GM10266 (cell line): ENCODE measurements at regions not wholly inside any gene's neighbourhood (a gene's known extent, or its start where the extent isn't known, plus 50 kb on each side); places are given as distances from the start of the nearest gene placed in this dataset.

Experiments
- DNase-seq: peaks from one replicate; pipeline ENCODE4 v3.0.0; 2012; ENCODE audit errors: extremely low spot score
- TF ChIP-seq, protein P1 (sequence below): IDR thresholded peaks from 2 replicates; pipeline ENCODE4 v1.5.1; 2012; ENCODE audit warnings: mild to moderate bottlenecking, low read depth; ENCODE audit not compliant: control insufficient read depth, insufficient read depth; ENCODE audit errors: missing control alignments

DNA sequence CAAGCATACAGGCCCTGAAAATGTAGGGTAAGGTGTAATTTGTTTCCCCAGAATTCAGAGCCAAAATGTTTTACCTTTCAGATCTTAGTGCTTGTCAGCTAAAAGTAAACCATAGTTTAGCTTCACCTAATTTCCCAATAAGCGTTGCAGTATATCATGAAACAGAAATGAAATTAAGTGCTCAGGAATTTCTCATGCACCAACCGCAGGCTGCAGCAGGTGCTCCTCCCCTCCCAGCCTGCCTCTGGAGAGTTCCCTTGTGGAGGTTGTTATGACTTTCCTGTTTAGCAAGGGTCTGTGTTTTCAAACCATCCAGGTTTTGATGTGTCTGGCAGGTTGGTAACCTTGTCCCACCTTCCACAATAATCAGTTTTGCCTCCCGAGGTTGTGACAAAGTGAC is 118.5 kb downstream of the HLX start:
- no peak for DNase-seq
- TF ChIP-seq, protein P1, sequence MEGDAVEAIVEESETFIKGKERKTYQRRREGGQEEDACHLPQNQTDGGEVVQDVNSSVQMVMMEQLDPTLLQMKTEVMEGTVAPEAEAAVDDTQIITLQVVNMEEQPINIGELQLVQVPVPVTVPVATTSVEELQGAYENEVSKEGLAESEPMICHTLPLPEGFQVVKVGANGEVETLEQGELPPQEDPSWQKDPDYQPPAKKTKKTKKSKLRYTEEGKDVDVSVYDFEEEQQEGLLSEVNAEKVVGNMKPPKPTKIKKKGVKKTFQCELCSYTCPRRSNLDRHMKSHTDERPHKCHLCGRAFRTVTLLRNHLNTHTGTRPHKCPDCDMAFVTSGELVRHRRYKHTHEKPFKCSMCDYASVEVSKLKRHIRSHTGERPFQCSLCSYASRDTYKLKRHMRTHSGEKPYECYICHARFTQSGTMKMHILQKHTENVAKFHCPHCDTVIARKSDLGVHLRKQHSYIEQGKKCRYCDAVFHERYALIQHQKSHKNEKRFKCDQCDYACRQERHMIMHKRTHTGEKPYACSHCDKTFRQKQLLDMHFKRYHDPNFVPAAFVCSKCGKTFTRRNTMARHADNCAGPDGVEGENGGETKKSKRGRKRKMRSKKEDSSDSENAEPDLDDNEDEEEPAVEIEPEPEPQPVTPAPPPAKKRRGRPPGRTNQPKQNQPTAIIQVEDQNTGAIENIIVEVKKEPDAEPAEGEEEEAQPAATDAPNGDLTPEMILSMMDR: no peak

DNA sequence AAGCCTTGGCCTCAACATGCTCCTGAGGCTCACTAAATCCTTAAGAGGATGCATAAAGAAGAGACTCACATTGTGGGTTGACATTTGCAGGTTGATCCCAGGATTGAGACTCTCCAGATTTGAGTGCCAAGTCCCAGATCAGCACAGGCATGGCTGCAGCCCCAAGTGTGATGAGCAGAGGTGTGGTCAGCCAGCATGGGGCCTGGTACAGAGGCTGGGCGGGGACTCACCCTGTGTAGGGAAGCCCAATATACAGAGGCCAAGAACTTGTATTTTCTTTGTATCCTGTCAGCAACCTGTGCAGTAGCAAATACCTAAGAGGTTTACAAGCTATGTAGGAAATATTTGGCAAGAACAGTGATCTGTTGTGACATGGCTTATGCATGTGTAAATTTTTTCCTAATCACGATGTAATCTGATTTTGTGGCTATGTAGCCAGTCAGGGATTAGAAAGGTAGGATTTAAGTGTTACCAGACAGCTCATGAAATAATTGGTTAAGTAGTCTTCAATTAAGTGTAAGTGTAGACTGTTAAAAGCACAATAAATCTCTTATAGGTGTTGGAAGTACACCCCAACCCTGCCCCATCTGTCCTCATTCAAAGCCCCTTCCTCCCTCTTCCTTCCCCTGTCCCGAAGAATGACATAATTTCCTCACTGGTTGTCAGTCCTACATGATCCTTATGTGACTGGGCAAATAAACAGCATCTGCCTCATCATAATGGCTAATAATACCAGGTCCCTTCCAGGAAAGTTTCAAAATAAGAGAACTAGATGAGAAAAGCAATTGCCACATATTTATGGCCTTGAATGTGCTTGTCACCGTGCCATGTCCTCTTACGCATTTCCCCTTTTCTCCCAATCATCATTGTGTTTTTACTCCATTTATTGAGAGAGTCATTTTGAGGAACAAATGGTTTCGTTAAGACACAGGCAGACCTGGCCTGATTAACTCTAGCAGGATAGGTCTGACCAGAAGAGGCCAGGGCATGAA is 120.9 kb downstream of the HLX start:
- DNase-seq: no peak
- TF ChIP-seq, protein P1: no peak

DNA sequence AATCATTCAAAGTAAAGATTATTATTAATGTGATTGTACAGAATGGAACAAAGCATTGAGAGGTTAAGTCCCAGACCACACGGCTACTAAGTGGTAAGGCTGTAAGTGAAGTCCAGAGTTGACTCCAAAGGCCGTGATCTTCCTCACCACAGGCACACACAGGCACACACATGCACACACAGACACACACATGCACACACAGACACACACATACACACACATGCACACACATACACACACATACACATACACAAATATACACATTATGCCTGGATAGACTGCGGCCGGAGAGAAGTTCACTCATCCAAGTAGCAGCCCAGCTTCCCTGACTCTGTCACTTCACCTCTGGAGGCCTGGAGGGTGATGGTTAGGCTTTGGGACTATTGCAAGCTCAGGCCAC is 121.9 kb downstream of the HLX start:
- TF ChIP-seq, protein P1: no peak

DNA sequence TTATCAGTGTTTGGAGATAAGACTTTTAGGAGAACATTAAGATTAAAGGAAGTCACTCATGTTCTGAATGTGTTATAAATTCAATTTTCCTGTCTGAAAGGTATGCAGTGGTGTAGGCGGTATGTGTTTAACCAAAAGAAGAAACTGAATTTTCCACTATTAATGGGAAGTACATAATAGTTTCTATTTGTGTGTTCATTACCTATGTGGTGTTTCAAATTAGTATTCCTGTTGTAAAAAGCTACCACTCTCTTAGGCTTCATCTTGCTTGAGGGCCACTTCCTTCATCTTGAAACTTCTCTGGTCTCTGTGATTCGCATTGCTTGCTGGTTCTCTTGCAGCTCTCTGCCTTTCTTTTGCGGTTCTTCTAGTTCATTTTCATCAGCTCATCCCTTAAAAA is 123.4 kb downstream of the HLX start:
- DNase-seq: no peak
- TF ChIP-seq, protein P1: no peak

More for the DNA sequence above, 121.9 kb downstream of the HLX start:
- no peak for DNase-seq

DNA sequence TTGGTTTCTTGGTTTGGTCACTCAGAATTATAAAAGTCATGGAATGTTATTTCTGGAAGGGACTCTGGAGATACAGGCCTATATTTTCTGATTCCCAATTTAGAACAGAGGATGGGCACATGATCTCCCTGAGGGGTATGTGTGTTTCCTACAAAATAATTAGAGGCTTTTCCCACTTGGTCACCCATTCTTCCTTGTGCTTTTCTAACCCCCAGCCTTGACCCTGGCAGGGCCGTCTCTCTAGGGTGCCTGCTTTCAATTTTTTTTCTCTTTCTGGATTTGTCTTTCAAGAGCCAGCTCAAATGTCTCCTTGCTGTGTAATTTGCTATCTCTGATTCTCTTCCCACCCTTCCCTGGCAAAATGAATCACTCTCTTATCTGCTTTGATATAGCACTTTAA is 131.9 kb downstream of the HLX start:
- TF ChIP-seq, protein P1: no peak
- DNase-seq: no peak

DNA sequence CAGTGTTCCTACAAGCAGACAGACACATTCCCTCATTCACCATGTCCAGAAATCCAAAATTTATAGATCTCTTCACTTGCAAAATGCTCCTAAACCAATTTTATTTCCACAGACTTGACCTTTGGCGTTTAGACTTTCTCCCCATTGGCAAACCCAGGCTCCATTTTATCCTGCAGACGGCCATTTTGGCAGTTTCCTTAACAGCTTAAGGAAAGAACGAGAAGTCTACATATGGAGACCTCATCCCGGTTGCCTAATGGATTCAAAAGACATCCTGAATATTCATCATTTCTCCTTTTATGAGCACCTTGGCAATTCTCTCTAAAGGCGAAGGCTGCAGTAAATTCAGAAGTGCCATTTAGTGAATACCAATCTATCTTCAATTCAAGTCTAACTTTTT is 132.9 kb downstream of the HLX start:
- TF ChIP-seq, protein P1: no peak
- no peak for DNase-seq
